ENCODE measurements at regions not wholly inside any gene's neighbourhood (a gene's known extent, or its start where the extent isn't known, plus 50 kb on each side); places are given as distances from the start of the nearest gene placed in this dataset.

DNA sequence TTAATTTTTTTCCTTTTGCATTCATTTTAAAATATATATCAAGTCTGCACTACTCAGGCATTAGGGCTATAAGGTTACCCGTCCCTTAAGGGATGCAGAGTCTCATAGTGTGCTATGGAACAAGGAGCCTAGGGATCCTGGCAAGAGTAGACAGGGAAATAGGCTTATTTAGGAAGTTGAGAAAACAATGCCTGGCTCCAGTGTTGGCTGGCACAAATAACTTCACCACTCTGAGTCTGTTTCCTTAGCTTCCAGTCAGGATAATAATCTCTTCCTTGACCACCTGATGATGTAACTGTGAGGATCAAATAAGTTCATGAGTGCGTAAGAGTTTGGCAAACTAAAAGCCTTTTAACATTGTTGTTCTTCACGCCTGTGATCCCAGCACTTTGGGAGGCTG is 540.8 kb upstream of the IL12A start:
- H3K9me1 ChIP-seq (ENCODE audit: control insufficient read depth, insufficient read depth, low read length), result no peaks in the 10 kb centered on the region
- BruUV-seq (replicated peaks), result no TSS peak
- no peaks in the 10 kb centered on the region for H4K20me1 ChIP-seq (replicated peaks; ENCODE audit: control insufficient read depth, insufficient read depth, low read length)
- H3K27ac ChIP-seq (ENCODE audit: extremely low read depth, low read depth, low read length), result no peak overlapping the region
- H3K9ac ChIP-seq (ENCODE audit: insufficient read depth in 1 of 2, low read depth in 2 of 2, low read length in 2 of 2), result no peak overlapping the region
- ChIA-PET CTCF (ENCODE audit: low intra/inter-chr PET ratio) (no interaction called here), POLR2A (no interaction called here)
- intact Hi-C loops (cut with micrococcal nuclease), result no loop called here
- no peaks in the 10 kb centered on the region for H3K36me3 ChIP-seq (ENCODE audit: control insufficient read depth, insufficient read depth, low read length)
- in situ Hi-C loops (cut with MboI), result no loop called here
- no peak for DNase-seq (ENCODE audit: extremely low read depth in 1 of 4, low spot score in 3 of 4)
- H3K4me1 ChIP-seq (replicated peaks in 1 of 2; ENCODE audit: control insufficient read depth in 2 of 2, insufficient read depth in 2 of 2, low read length in 2 of 2), result no peaks in the 10 kb centered on the region
- TF ChIP-seq GABPB1 (CRISPR knock-in tag; IDR thresholded peaks at IDR 0.05) (no peak), HNRNPH1 (optimal IDR thresholded peaks at IDR 0.05; ENCODE audit: low read depth, low read length) (no peak), SIRT6 (IDR thresholded peaks at IDR 0.05; ENCODE audit: low read depth, low read length) (no peak), KHSRP (IDR thresholded peaks at IDR 0.05) (no peak), ZNF785 (CRISPR knock-in tag; IDR thresholded peaks at IDR 0.05) (no peak), PML (IDR thresholded peaks at IDR 0.05; ENCODE audit: low read length) (no peak), ZNF436 (CRISPR knock-in tag; IDR thresholded peaks at IDR 0.05) (no peak), ZSCAN29 (IDR thresholded peaks at IDR 0.05) (no peak)
- TF ChIP-seq, protein P1, sequence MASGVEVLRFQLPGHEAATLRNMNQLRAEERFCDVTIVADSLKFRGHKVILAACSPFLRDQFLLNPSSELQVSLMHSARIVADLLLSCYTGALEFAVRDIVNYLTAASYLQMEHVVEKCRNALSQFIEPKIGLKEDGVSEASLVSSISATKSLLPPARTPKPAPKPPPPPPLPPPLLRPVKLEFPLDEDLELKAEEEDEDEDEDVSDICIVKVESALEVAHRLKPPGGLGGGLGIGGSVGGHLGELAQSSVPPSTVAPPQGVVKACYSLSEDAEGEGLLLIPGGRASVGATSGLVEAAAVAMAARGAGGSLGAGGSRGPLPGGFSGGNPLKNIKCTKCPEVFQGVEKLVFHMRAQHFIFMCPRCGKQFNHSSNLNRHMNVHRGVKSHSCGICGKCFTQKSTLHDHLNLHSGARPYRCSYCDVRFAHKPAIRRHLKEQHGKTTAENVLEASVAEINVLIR (CRISPR knock-in tag; IDR thresholded peaks at IDR 0.05), result no peak
- no peak for FAIRE-seq
- H3K79me2 ChIP-seq (ENCODE audit: control insufficient read depth, insufficient read depth, low read length), result no peaks in the 10 kb centered on the region
- H3K4me2 ChIP-seq (ENCODE audit: insufficient read depth, low read length), result no peak overlapping the region
- WGBS (ENCODE audit: insufficient coverage, low coverage, missing lambda C conversion rate), result 0% methylated on average over 3 of the region's 3 CpGs
- H2AFZ ChIP-seq (ENCODE audit: low read depth, low read length), result no peak overlapping the region
- no peaks in the 10 kb centered on the region; the same call in none of the 2 replicates for H3K9me3 ChIP-seq (replicated peaks; ENCODE audit: control insufficient read depth, insufficient read depth, low read depth, low read length)
- no peaks in the 10 kb centered on the region for H3K27me3 ChIP-seq (ENCODE audit: control insufficient read depth in 2 of 2, insufficient read depth in 2 of 2, low read length in 2 of 2)
- no peak overlapping the region for H3K4me3 ChIP-seq
- ATAC-seq, result no peak
